ENCODE measurements at regions not wholly inside any gene's neighbourhood (a gene's known extent, or its start where the extent isn't known, plus 50 kb on each side); places are given as distances from the start of the nearest gene placed in this dataset.

GRCh38 chr11:134800826-134801225 lies 388.8 kb upstream of the B3GAT1 start:
- no peak overlapping the region for H3K4me3 ChIP-seq (ENCODE audit: low read depth, low read length)
- TF ChIP-seq CTCF (IDR thresholded peaks at IDR 0.05; ENCODE audit: low read depth, low read length): no peak

GRCh38 chr11:134800130-134800529 lies 388.1 kb upstream of the B3GAT1 start:
- H3K4me3 ChIP-seq (ENCODE audit: low read depth, low read length): no peak overlapping the region
- TF ChIP-seq CTCF (IDR thresholded peaks at IDR 0.05; ENCODE audit: low read depth, low read length): no peak

- TF ChIP-seq CTCF (IDR thresholded peaks at IDR 0.05; ENCODE audit: low read depth, low read length): no peak
- no peak overlapping the region for H3K4me3 ChIP-seq (ENCODE audit: low read depth, low read length)
Measured at GRCh38 chr11:134799386-134799785, 387.3 kb upstream of the B3GAT1 start.

GRCh38 chr11:134797411-134798089 lies 385.5 kb upstream of the B3GAT1 start:
- no peak for TF ChIP-seq CTCF (IDR thresholded peaks at IDR 0.05; ENCODE audit: low read depth, low read length)
- no peak overlapping the region for H3K4me3 ChIP-seq (ENCODE audit: low read depth, low read length)

- H3K4me3 ChIP-seq (ENCODE audit: low read depth, low read length): no peak overlapping the region
- TF ChIP-seq CTCF (IDR thresholded peaks at IDR 0.05; ENCODE audit: low read depth, low read length): no peak
Measured at GRCh38 chr11:134795017-134795416, 383.0 kb upstream of the B3GAT1 start.

- H3K4me3 ChIP-seq (ENCODE audit: low read depth, low read length): no peak overlapping the region
- TF ChIP-seq CTCF (IDR thresholded peaks at IDR 0.05; ENCODE audit: low read depth, low read length): no peak
Measured at GRCh38 chr11:134794192-134794591, 382.1 kb upstream of the B3GAT1 start.

GRCh38 chr11:134792677-134793076 lies 380.6 kb upstream of the B3GAT1 start:
- H3K4me3 ChIP-seq (ENCODE audit: low read depth, low read length): no peak overlapping the region
- TF ChIP-seq CTCF (IDR thresholded peaks at IDR 0.05; ENCODE audit: low read depth, low read length): no peak
